ENCODE measurements at regions not wholly inside any gene's neighbourhood (a gene's known extent, or its start where the extent isn't known, plus 50 kb on each side); places are given as distances from the start of the nearest gene placed in this dataset.
"Not testable (repeated sequence)": the region's sequence is repeated elsewhere in the genome, so short reads cannot be mapped to it uniquely, and the experiment has no call there.

- DNase-seq: no peak
Measured at GRCh38 chr22:22346401-22347107, 102.0 kb downstream of the VPREB1 start.

- peak; percentile 12 for DNase-seq
Measured at GRCh38 chr22:22348127-22348814, 103.7 kb downstream of the VPREB1 start.

- DNase-seq: no peak
Measured at GRCh38 chr22:22348815-22349454, 104.3 kb downstream of the VPREB1 start.

- no peak for DNase-seq
Measured at GRCh38 chr22:22349455-22349836, 104.9 kb downstream of the VPREB1 start.

- DNase-seq: no peak
Measured at GRCh38 chr22:22351366-22351765, 106.8 kb downstream of the VPREB1 start.

GRCh38 chr22:22352371-22352999 is 107.9 kb downstream of the VPREB1 start:
- DNase-seq: no peak

GRCh38 chr22:22355096-22355834 is 110.7 kb downstream of the VPREB1 start:
- no peak for DNase-seq

GRCh38 chr22:22357024-22357883 is 112.7 kb downstream of the VPREB1 start:
- peak; percentile 89 for DNase-seq

- no peak for DNase-seq
Measured at GRCh38 chr22:22358152-22358551, 113.6 kb downstream of the VPREB1 start.

- no peak for DNase-seq
Measured at GRCh38 chr22:22358686-22359085, 114.1 kb downstream of the VPREB1 start.

GRCh38 chr22:22359465-22359864 is 114.9 kb downstream of the VPREB1 start:
- DNase-seq: no peak

- no peak for DNase-seq
Measured at GRCh38 chr22:22360014-22360413, 115.4 kb downstream of the VPREB1 start.

GRCh38 chr22:22362311-22362710 is 117.7 kb downstream of the VPREB1 start:
- DNase-seq: no peak

- no peak for DNase-seq
Measured at GRCh38 chr22:22362936-22363335, 118.3 kb downstream of the VPREB1 start.

GRCh38 chr22:22364207-22364606 is 119.6 kb downstream of the VPREB1 start:
- no peak for DNase-seq

GRCh38 chr22:22366537-22366936 is 122.0 kb downstream of the VPREB1 start:
- DNase-seq: no peak

GRCh38 chr22:22368516-22368915 is 123.9 kb downstream of the VPREB1 start:
- no peak for DNase-seq

- not testable (repeated sequence) for DNase-seq
Measured at GRCh38 chr22:22369219-22369963, 124.8 kb downstream of the VPREB1 start.

GRCh38 chr22:22369964-22370270 is 125.3 kb downstream of the VPREB1 start:
- no peak for DNase-seq

GRCh38 chr22:22371031-22371541 is 126.5 kb downstream of the VPREB1 start:
- no peak for DNase-seq

GRCh38 chr22:22372086-22372485 is 127.5 kb downstream of the VPREB1 start:
- DNase-seq: no peak
